ENCODE measurements at regions not wholly inside any gene's neighbourhood (a gene's known extent, or its start where the extent isn't known, plus 50 kb on each side); places are given as distances from the start of the nearest gene placed in this dataset.

GRCh38 chr17:34709158-34709754 is 129.9 kb downstream of the TMEM132E start:
- H3K4me3 ChIP-seq (ENCODE audit: low read depth in 1 of 3, low read length in 3 of 3), result no peak overlapping the region
- H3K27me3 ChIP-seq (ENCODE audit: control insufficient read depth in 4 of 4, insufficient read depth in 4 of 4, low read length in 3 of 4), result peaks cover 0 to 5% (median 2%) of the 10 kb centered on the region in 4 donors
- H3K9ac ChIP-seq (ENCODE audit: low read depth in 1 of 2, low read length in 2 of 2), result no peak overlapping the region
- no peaks in the 10 kb centered on the region for H3K36me3 ChIP-seq (ENCODE audit: control insufficient read depth in 4 of 4, insufficient read depth in 3 of 4, low read depth in 1 of 4, low read length in 3 of 4)
- TF ChIP-seq NR2F2 (IDR thresholded peaks at IDR 0.05) (no peak), CTCF (IDR thresholded peaks at IDR 0.05; ENCODE audit: low read depth, low read length, missing input control) (no peak), HNF4A (conservative IDR thresholded peaks at IDR 0.05) (no peak), YY1 (IDR thresholded peaks at IDR 0.05) (no peak), JUND (IDR thresholded peaks at IDR 0.05) (no peak), TAF1 (conservative IDR thresholded peaks at IDR 0.05) (no peak), FOXA1 (IDR thresholded peaks at IDR 0.05) (no peak), SP1 (IDR thresholded peaks at IDR 0.05) (no peak), RAD21 (IDR thresholded peaks at IDR 0.05) (no peak), GABPA (IDR thresholded peaks at IDR 0.05 in 1 of 2, conservative IDR thresholded peaks at IDR 0.05 in 1 of 2) (no peak), EGR1 (IDR thresholded peaks at IDR 0.05; ENCODE audit: low read depth in 2 of 2) (no peak), FOXA2 (IDR thresholded peaks at IDR 0.05) (no peak)
- TF ChIP-seq, protein P1, sequence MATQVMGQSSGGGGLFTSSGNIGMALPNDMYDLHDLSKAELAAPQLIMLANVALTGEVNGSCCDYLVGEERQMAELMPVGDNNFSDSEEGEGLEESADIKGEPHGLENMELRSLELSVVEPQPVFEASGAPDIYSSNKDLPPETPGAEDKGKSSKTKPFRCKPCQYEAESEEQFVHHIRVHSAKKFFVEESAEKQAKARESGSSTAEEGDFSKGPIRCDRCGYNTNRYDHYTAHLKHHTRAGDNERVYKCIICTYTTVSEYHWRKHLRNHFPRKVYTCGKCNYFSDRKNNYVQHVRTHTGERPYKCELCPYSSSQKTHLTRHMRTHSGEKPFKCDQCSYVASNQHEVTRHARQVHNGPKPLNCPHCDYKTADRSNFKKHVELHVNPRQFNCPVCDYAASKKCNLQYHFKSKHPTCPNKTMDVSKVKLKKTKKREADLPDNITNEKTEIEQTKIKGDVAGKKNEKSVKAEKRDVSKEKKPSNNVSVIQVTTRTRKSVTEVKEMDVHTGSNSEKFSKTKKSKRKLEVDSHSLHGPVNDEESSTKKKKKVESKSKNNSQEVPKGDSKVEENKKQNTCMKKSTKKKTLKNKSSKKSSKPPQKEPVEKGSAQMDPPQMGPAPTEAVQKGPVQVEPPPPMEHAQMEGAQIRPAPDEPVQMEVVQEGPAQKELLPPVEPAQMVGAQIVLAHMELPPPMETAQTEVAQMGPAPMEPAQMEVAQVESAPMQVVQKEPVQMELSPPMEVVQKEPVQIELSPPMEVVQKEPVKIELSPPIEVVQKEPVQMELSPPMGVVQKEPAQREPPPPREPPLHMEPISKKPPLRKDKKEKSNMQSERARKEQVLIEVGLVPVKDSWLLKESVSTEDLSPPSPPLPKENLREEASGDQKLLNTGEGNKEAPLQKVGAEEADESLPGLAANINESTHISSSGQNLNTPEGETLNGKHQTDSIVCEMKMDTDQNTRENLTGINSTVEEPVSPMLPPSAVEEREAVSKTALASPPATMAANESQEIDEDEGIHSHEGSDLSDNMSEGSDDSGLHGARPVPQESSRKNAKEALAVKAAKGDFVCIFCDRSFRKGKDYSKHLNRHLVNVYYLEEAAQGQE (IDR thresholded peaks at IDR 0.05), result no peak
- TF ChIP-seq, protein P2, sequence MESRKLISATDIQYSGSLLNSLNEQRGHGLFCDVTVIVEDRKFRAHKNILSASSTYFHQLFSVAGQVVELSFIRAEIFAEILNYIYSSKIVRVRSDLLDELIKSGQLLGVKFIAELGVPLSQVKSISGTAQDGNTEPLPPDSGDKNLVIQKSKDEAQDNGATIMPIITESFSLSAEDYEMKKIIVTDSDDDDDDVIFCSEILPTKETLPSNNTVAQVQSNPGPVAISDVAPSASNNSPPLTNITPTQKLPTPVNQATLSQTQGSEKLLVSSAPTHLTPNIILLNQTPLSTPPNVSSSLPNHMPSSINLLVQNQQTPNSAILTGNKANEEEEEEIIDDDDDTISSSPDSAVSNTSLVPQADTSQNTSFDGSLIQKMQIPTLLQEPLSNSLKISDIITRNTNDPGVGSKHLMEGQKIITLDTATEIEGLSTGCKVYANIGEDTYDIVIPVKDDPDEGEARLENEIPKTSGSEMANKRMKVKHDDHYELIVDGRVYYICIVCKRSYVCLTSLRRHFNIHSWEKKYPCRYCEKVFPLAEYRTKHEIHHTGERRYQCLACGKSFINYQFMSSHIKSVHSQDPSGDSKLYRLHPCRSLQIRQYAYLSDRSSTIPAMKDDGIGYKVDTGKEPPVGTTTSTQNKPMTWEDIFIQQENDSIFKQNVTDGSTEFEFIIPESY (IDR thresholded peaks at IDR 0.05), result no peak
- TF ChIP-seq, protein P3, sequence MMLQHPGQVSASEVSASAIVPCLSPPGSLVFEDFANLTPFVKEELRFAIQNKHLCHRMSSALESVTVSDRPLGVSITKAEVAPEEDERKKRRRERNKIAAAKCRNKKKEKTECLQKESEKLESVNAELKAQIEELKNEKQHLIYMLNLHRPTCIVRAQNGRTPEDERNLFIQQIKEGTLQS (IDR thresholded peaks at IDR 0.05), result no peak
- TF ChIP-seq, protein P4, sequence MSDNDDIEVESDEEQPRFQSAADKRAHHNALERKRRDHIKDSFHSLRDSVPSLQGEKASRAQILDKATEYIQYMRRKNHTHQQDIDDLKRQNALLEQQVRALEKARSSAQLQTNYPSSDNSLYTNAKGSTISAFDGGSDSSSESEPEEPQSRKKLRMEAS (IDR thresholded peaks at IDR 0.05), result no peak
- H3K4me1 ChIP-seq (ENCODE audit: control insufficient read depth in 4 of 4, insufficient read depth in 4 of 4, low read length in 3 of 4), result no peaks in the 10 kb centered on the region
- 55% methylated on average over 8 of the region's 8 CpGs for WGBS
- no peaks in the 10 kb centered on the region for H3K9me3 ChIP-seq (ENCODE audit: control insufficient read depth in 4 of 4, low read length in 3 of 4)
- no peak overlapping the region for H3K27ac ChIP-seq (ENCODE audit: low read depth in 1 of 2, low read length in 2 of 2)
- DNase-seq (ENCODE audit: low spot score), result no peak
